GM20000 (cell line): ENCODE measurements at regions not wholly inside any gene's neighbourhood (a gene's known extent, or its start where the extent isn't known, plus 50 kb on each side); places are given as distances from the start of the nearest gene placed in this dataset.

Source experiments
- DNase-seq: peaks from one replicate; pipeline ENCODE4 v3.0.0; 2012; ENCODE audit warnings: low spot score
- CTCF ChIP-seq: IDR thresholded peaks from 2 replicates; pipeline ENCODE4 v1.5.1; 2012; ENCODE audit warnings: mild to moderate bottlenecking, control low read depth; ENCODE audit errors: extremely low read depth, missing control alignments

GRCh38 chr1:73901738-73902137, 296.2 kb downstream of the LRRIQ3 start:
- TF ChIP-seq CTCF, result no peak

GRCh38 chr1:73899311-73899710, 298.7 kb downstream of the LRRIQ3 start:
- DNase-seq, result no peak
- no peak for TF ChIP-seq CTCF

More at GRCh38 chr1:73901738-73902137, 296.2 kb downstream of the LRRIQ3 start:
- no peak for DNase-seq

- no peak for DNase-seq
- TF ChIP-seq CTCF, result no peak
These were observed 299.4 kb downstream of the LRRIQ3 start for GRCh38 chr1:73898540-73898939.

- no peak for DNase-seq
- no peak for TF ChIP-seq CTCF
These were observed 310.6 kb downstream of the LRRIQ3 start for GRCh38 chr1:73887412-73887811.

GRCh38 chr1:73886716-73887115, 311.3 kb downstream of the LRRIQ3 start:
- no peak for TF ChIP-seq CTCF
- DNase-seq, result no peak

- DNase-seq, result no peak
- TF ChIP-seq CTCF, result no peak
These were observed 323.2 kb downstream of the LRRIQ3 start for GRCh38 chr1:73874806-73875205.

- DNase-seq, result no peak
- TF ChIP-seq CTCF, result no peak
These were observed 329.1 kb downstream of the LRRIQ3 start for GRCh38 chr1:73868810-73869336.
